GM12878 (cell line): ENCODE measurements at regions not wholly inside any gene's neighbourhood (a gene's known extent, or its start where the extent isn't known, plus 50 kb on each side); places are given as distances from the start of the nearest gene placed in this dataset.

Source experiments
- ATAC-seq: fragments of 200-7000 bp; cut with Tn5 transposase; 3 replicates; pipeline ENCODE4 v1.9.1; 2020; ENCODE audit warnings: mild to moderate bottlenecking, moderate library complexity
- BruUV-seq: library from RNA; stranded (reverse); fragments of 400-500 nt; replicated peaks from 2 replicates; lab custom pipeline; 2021; lab: Mats Ljungman, UMichigan
- CTCF ChIA-PET: fragments of 300-600 bp; sonication (Branson Sonifier 250); formaldehyde crosslinking; extraction: SDS; loops from one replicate; lab custom pipeline; 2021; ENCODE audit warnings: inconsistent platforms; lab: Yijun Ruan, JAX
- POLR2A ChIA-PET: fragments of 350-600 bp; formaldehyde crosslinking; extraction: SDS; loops from one replicate; lab custom pipeline; 2021; ENCODE audit warnings: inconsistent platforms; lab: Charles Lee
- RAD21 ChIA-PET: fragments of 300-600 bp; sonication (Branson Sonifier 250); formaldehyde crosslinking; loops from one replicate; lab custom pipeline; 2023; ENCODE audit warnings: antibody characterized with exemption; ENCODE audit not compliant: unreplicated experiment; lab: Charles Lee
- SMC1A ChIA-PET: fragments of 300-600 bp; sonication (Branson Sonifier 250); formaldehyde crosslinking; loops from one replicate; lab custom pipeline; 2023; ENCODE audit not compliant: unreplicated experiment, uncharacterized antibody; lab: Charles Lee
- DNase-seq: peaks from one replicate; pipeline ENCODE4 v3.0.0-alpha.2; 2011; ENCODE audit warnings: low read depth, low spot score
- FAIRE-seq: peaks from 3 replicates; lab custom pipeline; 2011; peaks lifted over from hg19 to GRCh38; lab: Jason Lieb, UNC
- H2AFZ ChIP-seq: 2 replicates; pipeline ENCODE4 v1.6.0; 2011; ENCODE audit warnings: low read depth, low read length, control low read depth; ENCODE audit not compliant: control insufficient read depth
- H3K27ac ChIP-seq: 2 replicates; pipeline ENCODE4 v1.5.1; 2011; ENCODE audit warnings: control low read depth; ENCODE audit not compliant: control insufficient read depth, insufficient read depth
- H3K27me3 ChIP-seq, 2 experiments: replicated peaks in 1 of 2; 2 replicates each; pipeline versions ENCODE4 v1.6.0 to v1.6.1; 2011; ENCODE audit warnings: low read length in 1 of 2; ENCODE audit not compliant: control insufficient read depth in 2 of 2, insufficient read depth in 2 of 2
- H3K36me3 ChIP-seq, 2 experiments: 2 replicates each; pipeline ENCODE4 v1.5.1; 2011; ENCODE audit warnings: low read length in 1 of 2; ENCODE audit not compliant: control insufficient read depth in 2 of 2, insufficient read depth in 2 of 2
- H3K4me1 ChIP-seq: 2 replicates; pipeline ENCODE4 v1.6.1; 2011; ENCODE audit warnings: mild to moderate bottlenecking, low read length, moderate library complexity, mixed read lengths; ENCODE audit not compliant: control insufficient read depth, insufficient read depth
- H3K4me2 ChIP-seq: 2 replicates; pipeline ENCODE4 v1.6.0; 2011; ENCODE audit warnings: control low read depth; ENCODE audit not compliant: control insufficient read depth, insufficient read depth
- H3K4me3 ChIP-seq: fragments of 200-600 bp; sonication (generic); 2 replicates; pipeline ENCODE4 v1.5.1; 2016
- H3K79me2 ChIP-seq: 2 replicates; pipeline ENCODE4 v1.6.0; 2011; ENCODE audit warnings: low read length; ENCODE audit not compliant: control insufficient read depth, insufficient read depth
- H3K9ac ChIP-seq: 2 replicates; pipeline ENCODE4 v1.8.0; 2011; ENCODE audit warnings: low read length, control low read depth, mixed read lengths; ENCODE audit not compliant: control insufficient read depth, insufficient read depth
- H3K9me3 ChIP-seq: replicated peaks from 3 replicates; pipeline ENCODE4 v1.5.1; 2011; ENCODE audit warnings: mild to moderate bottlenecking, low read length; ENCODE audit not compliant: control insufficient read depth, insufficient read depth
- H4K20me1 ChIP-seq: 2 replicates; pipeline ENCODE4 v1.6.0; 2011; ENCODE audit not compliant: control insufficient read depth, insufficient read depth
- HDAC6 ChIP-seq: fragments of 200-600 bp; sonication (generic); IDR thresholded peaks from one replicate; pipeline ENCODE4 v1.8.0; 2017; ENCODE audit warnings: antibody characterized with exemption; ENCODE audit not compliant: unreplicated experiment
- IKZF1 ChIP-seq: fragments of 450-650 bp; conservative IDR thresholded peaks from 2 replicates; pipeline ENCODE4 v1.6.1; 2017; ENCODE audit warnings: antibody characterized with exemption, mild to moderate bottlenecking
- SIX5 ChIP-seq: IDR thresholded peaks from 2 replicates; pipeline ENCODE4 v1.6.1; 2011; ENCODE audit warnings: mild to moderate bottlenecking, low read depth, low read length, moderate library complexity; ENCODE audit not compliant: severe bottlenecking
- SP1 ChIP-seq: IDR thresholded peaks from one replicate; pipeline ENCODE4 v1.6.1; 2011; ENCODE audit warnings: low read depth, low read length
- WGBS: methylation state at CpG from one replicate; pipeline ENCODE4 v1.1.6; 2016; ENCODE audit warnings: low lambda C conversion rate; ENCODE audit not compliant: insufficient replicate concordance, insufficient coverage; ENCODE audit errors: missing lambda C conversion rate; 5-methylcytosine and 5-hydroxymethylcytosine counted together
- in situ Hi-C: fragments of 300-500 bp; cut with MboI; formaldehyde crosslinking; loops from 9 replicates; pipeline ENCODE4 v1.14.3; 2018; ENCODE audit warnings: mixed read lengths
- intact Hi-C: fragments of 100-400 bp; cut with micrococcal nuclease; formaldehyde crosslinking; loops from one replicate; pipeline ENCODE4 v1.14.2; 2022; ENCODE audit not compliant: unreplicated experiment
- TF ChIP-seq, protein P1 (sequence below): fragments of 450-650 bp; formaldehyde crosslinking; IDR thresholded peaks from 2 replicates; pipeline ENCODE4 v1.5.0; 2022; ENCODE audit warnings: mild to moderate bottlenecking, missing genetic modification characterization
- TF ChIP-seq, protein P2 (sequence below): fragments of 450-650 bp; IDR thresholded peaks from 2 replicates; pipeline ENCODE4 v1.6.1; 2016; ENCODE audit warnings: mild to moderate bottlenecking

DNA sequence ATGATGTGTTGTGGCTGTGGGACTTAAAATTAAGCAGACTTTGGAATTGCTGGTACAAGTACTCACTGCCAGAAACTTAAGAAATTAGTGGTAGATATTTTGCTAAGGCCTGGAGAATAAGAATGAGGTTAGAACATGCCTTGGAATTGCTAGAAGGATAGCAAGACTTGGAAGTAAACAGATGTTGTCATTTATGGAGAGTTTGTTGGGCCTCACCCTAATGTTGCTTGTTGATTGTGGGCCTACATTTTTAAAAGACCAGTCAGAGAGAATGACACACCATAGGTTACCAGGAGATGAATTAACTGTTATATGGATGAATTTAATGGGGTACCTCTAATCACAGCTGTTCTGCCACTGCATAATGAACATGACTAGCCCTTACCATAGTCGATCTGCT, 120.1 kb upstream of the GAS1 start:
- H3K36me3 ChIP-seq = no peaks in the 10 kb centered on the region
- no peaks in the 10 kb centered on the region for H3K79me2 ChIP-seq
- H3K27ac ChIP-seq = no peak overlapping the region
- in situ Hi-C loops = no loop called here
- intact Hi-C loops = no loop called here
- H3K4me1 ChIP-seq = no peaks in the 10 kb centered on the region
- BruUV-seq = no TSS peak
- ChIA-PET CTCF (no interaction called here), POLR2A (no interaction called here), SMC1A (no interaction called here), RAD21 (no interaction called here)
- ATAC-seq = no peak
- no peak overlapping the region for H3K9ac ChIP-seq
- no peaks in the 10 kb centered on the region for H3K9me3 ChIP-seq
- no peaks in the 10 kb centered on the region for H4K20me1 ChIP-seq
- H3K4me3 ChIP-seq = no peak overlapping the region
- TF ChIP-seq SIX5 (no peak), HDAC6 (no peak), SP1 (no peak), IKZF1 (no peak)
- TF ChIP-seq, protein P1, sequence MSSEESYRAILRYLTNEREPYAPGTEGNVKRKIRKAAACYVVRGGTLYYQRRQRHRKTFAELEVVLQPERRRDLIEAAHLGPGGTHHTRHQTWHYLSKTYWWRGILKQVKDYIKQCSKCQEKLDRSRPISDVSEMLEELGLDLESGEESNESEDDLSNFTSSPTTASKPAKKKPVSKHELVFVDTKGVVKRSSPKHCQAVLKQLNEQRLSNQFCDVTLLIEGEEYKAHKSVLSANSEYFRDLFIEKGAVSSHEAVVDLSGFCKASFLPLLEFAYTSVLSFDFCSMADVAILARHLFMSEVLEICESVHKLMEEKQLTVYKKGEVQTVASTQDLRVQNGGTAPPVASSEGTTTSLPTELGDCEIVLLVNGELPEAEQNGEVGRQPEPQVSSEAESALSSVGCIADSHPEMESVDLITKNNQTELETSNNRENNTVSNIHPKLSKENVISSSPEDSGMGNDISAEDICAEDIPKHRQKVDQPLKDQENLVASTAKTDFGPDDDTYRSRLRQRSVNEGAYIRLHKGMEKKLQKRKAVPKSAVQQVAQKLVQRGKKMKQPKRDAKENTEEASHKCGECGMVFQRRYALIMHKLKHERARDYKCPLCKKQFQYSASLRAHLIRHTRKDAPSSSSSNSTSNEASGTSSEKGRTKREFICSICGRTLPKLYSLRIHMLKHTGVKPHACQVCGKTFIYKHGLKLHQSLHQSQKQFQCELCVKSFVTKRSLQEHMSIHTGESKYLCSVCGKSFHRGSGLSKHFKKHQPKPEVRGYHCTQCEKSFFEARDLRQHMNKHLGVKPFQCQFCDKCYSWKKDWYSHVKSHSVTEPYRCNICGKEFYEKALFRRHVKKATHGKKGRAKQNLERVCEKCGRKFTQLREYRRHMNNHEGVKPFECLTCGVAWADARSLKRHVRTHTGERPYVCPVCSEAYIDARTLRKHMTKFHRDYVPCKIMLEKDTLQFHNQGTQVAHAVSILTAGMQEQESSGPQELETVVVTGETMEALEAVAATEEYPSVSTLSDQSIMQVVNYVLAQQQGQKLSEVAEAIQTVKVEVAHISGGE (CRISPR knock-in tag) = no peak
- TF ChIP-seq, protein P2, sequence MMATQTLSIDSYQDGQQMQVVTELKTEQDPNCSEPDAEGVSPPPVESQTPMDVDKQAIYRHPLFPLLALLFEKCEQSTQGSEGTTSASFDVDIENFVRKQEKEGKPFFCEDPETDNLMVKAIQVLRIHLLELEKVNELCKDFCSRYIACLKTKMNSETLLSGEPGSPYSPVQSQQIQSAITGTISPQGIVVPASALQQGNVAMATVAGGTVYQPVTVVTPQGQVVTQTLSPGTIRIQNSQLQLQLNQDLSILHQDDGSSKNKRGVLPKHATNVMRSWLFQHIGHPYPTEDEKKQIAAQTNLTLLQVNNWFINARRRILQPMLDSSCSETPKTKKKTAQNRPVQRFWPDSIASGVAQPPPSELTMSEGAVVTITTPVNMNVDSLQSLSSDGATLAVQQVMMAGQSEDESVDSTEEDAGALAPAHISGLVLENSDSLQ = no peak
- no peak for FAIRE-seq
- H3K4me2 ChIP-seq = no peak overlapping the region
- 0% methylated on average over 1 of the region's 1 CpG for WGBS
- no peak overlapping the region for H2AFZ ChIP-seq
- no peak for DNase-seq
- H3K27me3 ChIP-seq = no peaks in the 10 kb centered on the region
